H1 (cell line): ENCODE measurements at regions not wholly inside any gene's neighbourhood (a gene's known extent, or its start where the extent isn't known, plus 50 kb on each side); places are given as distances from the start of the nearest gene placed in this dataset.

Source experiments
- BCL11A ChIP-seq, 2 experiments: IDR thresholded peaks; one replicate each; pipeline ENCODE4 v1.6.1; 2011; ENCODE audit warnings: low read depth in 2 of 2, low read length in 2 of 2, mild to moderate bottlenecking in 2 of 2

- no peak for TF ChIP-seq BCL11A (IDR thresholded peaks at IDR 0.05; ENCODE audit: low read depth in 2 of 2, low read length in 2 of 2)
Measured at GRCh38 chr12:76246611-76247010, 101.6 kb downstream of the BBS10 start (continued).
